ENCODE measurements at regions not wholly inside any gene's neighbourhood (a gene's known extent, or its start where the extent isn't known, plus 50 kb on each side); places are given as distances from the start of the nearest gene placed in this dataset.

- no peaks in the 10 kb centered on the region for H3K27me3 ChIP-seq
- no peak for DNase-seq
- WGBS, 2 donors: 95 to 96% methylated on average over 14 of the region's 14 CpGs
- H3K4me3 ChIP-seq: no peak overlapping the region
- intact Hi-C loops (cut with DNase I): no loop called here
- H3K36me3 ChIP-seq: no peaks in the 10 kb centered on the region
- H3K4me1 ChIP-seq: no peaks in the 10 kb centered on the region
- TF ChIP-seq EP300 (IDR thresholded peaks at IDR 0.05) (no peak), POLR2AphosphoS5 (IDR thresholded peaks at IDR 0.05) (no peak), POLR2A (IDR thresholded peaks at IDR 0.05) (no peak), CTCF (IDR thresholded peaks at IDR 0.05) (no peak)
- H3K9me3 ChIP-seq: no peaks in the 10 kb centered on the region
- no peak overlapping the region for H3K27ac ChIP-seq
Measured at GRCh38 chr2:15801439-15801838, 138.9 kb upstream of the MYCN start.

GRCh38 chr2:15801904-15802303 is 138.4 kb upstream of the MYCN start:
- Histone ChIP-seq H3K36me3 (no peaks in the 10 kb centered on the region), H3K27ac (no peak overlapping the region), H3K9me3 (no peaks in the 10 kb centered on the region), H3K4me1 (no peaks in the 10 kb centered on the region), H3K4me3 (no peak overlapping the region), H3K27me3 (no peaks in the 10 kb centered on the region)
- intact Hi-C loops (cut with DNase I): no loop called here
- TF ChIP-seq POLR2AphosphoS5 (IDR thresholded peaks at IDR 0.05) (no peak), POLR2A (IDR thresholded peaks at IDR 0.05) (no peak), CTCF (IDR thresholded peaks at IDR 0.05) (no peak), EP300 (IDR thresholded peaks at IDR 0.05) (no peak)
- 83 to 87% methylated on average over 6 of the region's 6 CpGs for WGBS, 2 donors
- DNase-seq: no peak

GRCh38 chr2:15802657-15803542 is 137.4 kb upstream of the MYCN start:
- DNase-seq: no peak
- H3K36me3 ChIP-seq: no peaks in the 10 kb centered on the region
- 65 to 77% methylated on average over 10 of the region's 10 CpGs for WGBS, 2 donors
- H3K27ac ChIP-seq: no peak overlapping the region
- no peaks in the 10 kb centered on the region for H3K27me3 ChIP-seq
- no peaks in the 10 kb centered on the region for H3K9me3 ChIP-seq
- no peak for TF ChIP-seq EP300 (IDR thresholded peaks at IDR 0.05)
- TF ChIP-seq CTCF (IDR thresholded peaks at IDR 0.05): no peak
- no peak for TF ChIP-seq POLR2A (IDR thresholded peaks at IDR 0.05)
- H3K4me3 ChIP-seq: no peak overlapping the region
- no peaks in the 10 kb centered on the region for H3K4me1 ChIP-seq
- intact Hi-C loops (cut with DNase I): no loop called here

- no peaks in the 10 kb centered on the region for H3K9me3 ChIP-seq
- H3K27me3 ChIP-seq: no peaks in the 10 kb centered on the region
- H3K27ac ChIP-seq: no peak overlapping the region
- whole genome bisulfite sequencing, 2 donors: 91 to 93% methylated on average over 12 of the region's 12 CpGs
- TF ChIP-seq CTCF (IDR thresholded peaks at IDR 0.05) (no peak), POLR2AphosphoS5 (IDR thresholded peaks at IDR 0.05) (no peak), EP300 (IDR thresholded peaks at IDR 0.05) (no peak), POLR2A (IDR thresholded peaks at IDR 0.05) (no peak)
- no peak for DNase-seq
- no peaks in the 10 kb centered on the region for H3K36me3 ChIP-seq
- intact Hi-C loops (cut with DNase I): no loop called here
- no peaks in the 10 kb centered on the region for H3K4me1 ChIP-seq
- H3K4me3 ChIP-seq: no peak overlapping the region
Measured at GRCh38 chr2:15803543-15804245, 136.7 kb upstream of the MYCN start.

Measured in sigmoid colon (tissue), 6 donors.